DND-41 (cell line): ENCODE measurements at regions not wholly inside any gene's neighbourhood (a gene's known extent, or its start where the extent isn't known, plus 50 kb on each side); places are given as distances from the start of the nearest gene placed in this dataset.
A peak's percentile ranks its signal among the peaks of the same experiment; 100 is the strongest.

Experiments used
- CTCF ChIP-seq: IDR thresholded peaks from 2 replicates; pipeline ENCODE4 v1.5.1; 2012; ENCODE audit warnings: borderline replicate concordance, low read length, moderate library complexity, mild to moderate bottlenecking; ENCODE audit not compliant: poor library complexity, severe bottlenecking; ENCODE audit errors: extremely low read depth
- EZH2 ChIP-seq: IDR thresholded peaks from 3 replicates; pipeline ENCODE4 v1.6.1; 2012; ENCODE audit warnings: borderline replicate concordance, low read depth, mild to moderate bottlenecking, moderate library complexity, low read length, inconsistent platforms; ENCODE audit not compliant: severe bottlenecking

DNA sequence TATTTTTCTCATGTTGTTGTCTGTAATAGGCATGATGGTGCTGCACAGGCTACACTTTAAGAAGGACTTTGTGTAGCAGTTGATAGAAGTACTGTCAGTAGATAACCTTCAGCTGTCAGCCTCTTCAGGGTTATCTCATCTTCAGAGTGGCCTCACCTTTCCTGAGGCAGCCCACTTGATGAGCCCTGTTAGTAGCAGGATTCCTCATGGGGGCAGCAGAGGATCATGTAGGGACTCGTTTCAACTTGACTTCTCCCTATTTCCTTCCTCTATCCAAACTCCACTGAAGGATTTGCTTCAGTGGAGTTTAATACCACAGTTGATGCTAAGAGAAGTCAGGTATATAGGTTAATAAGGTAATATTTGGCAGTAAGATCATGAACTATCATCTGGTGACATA, 530.3 kb upstream of the FSIP2 start:
- TF ChIP-seq CTCF (peak; percentile 43), EZH2 (no peak)
